HEK293 (cell line): ENCODE measurements at regions not wholly inside any gene's neighbourhood (a gene's known extent, or its start where the extent isn't known, plus 50 kb on each side); places are given as distances from the start of the nearest gene placed in this dataset.

Experiments
- CTCF ChIP-seq: fragments of 450-650 bp; formaldehyde crosslinking; IDR thresholded peaks from 2 replicates; pipeline ENCODE4 v1.5.1; 2016; ENCODE audit warnings: missing biosample characterization, missing genetic modification characterization
- KLF16 ChIP-seq: fragments of 450-650 bp; formaldehyde crosslinking; IDR thresholded peaks from 2 replicates; pipeline ENCODE4 v1.5.1; 2017; ENCODE audit warnings: missing biosample characterization, missing genetic modification characterization
- MEIS1 ChIP-seq: sonication (generic); formaldehyde crosslinking; IDR thresholded peaks from 2 replicates; pipeline ENCODE4 v1.8.1; 2022; ENCODE audit warnings: missing genetic modification reagents, mild to moderate bottlenecking, borderline replicate concordance
- MYNN ChIP-seq: fragments of 450-650 bp; formaldehyde crosslinking; IDR thresholded peaks from 2 replicates; pipeline ENCODE4 v1.5.1; 2016; ENCODE audit warnings: missing biosample characterization, missing genetic modification characterization, borderline replicate concordance
- REST ChIP-seq: fragments of 450-650 bp; formaldehyde crosslinking; IDR thresholded peaks from 2 replicates; pipeline ENCODE4 v1.5.1; 2016; ENCODE audit warnings: missing biosample characterization, missing genetic modification characterization
- ZBTB21 ChIP-seq: fragments of 450-650 bp; formaldehyde crosslinking; IDR thresholded peaks from 2 replicates; pipeline ENCODE4 v1.5.1; 2017; ENCODE audit warnings: missing biosample characterization, missing genetic modification characterization
- ZNF18 ChIP-seq: fragments of 450-650 bp; formaldehyde crosslinking; IDR thresholded peaks from 2 replicates; pipeline ENCODE4 v1.5.1; 2016; ENCODE audit warnings: missing biosample characterization, missing genetic modification characterization
- ZNF561 ChIP-seq: fragments of 450-650 bp; IDR thresholded peaks from 2 replicates; pipeline ENCODE4 v1.5.1; 2018; ENCODE audit warnings: missing biosample characterization, missing genetic modification characterization, borderline replicate concordance
- ZNF704 ChIP-seq: fragments of 450-650 bp; formaldehyde crosslinking; IDR thresholded peaks from 2 replicates; pipeline ENCODE4 v1.5.1; 2016; ENCODE audit warnings: missing biosample characterization, missing genetic modification characterization

GRCh38 chr16:49930841-49931240 lies 74.9 kb upstream of the ZNF423 start:
- TF ChIP-seq MEIS1 (CRISPR knock-in tag) (no peak), MYNN (tag by site-specific recombination) (no peak), ZNF18 (tag by site-specific recombination) (no peak), KLF16 (tag by site-specific recombination) (no peak), CTCF (tag by site-specific recombination) (no peak), ZNF561 (tag by site-specific recombination) (no peak), ZNF704 (tag by site-specific recombination) (no peak), REST (tag by site-specific recombination) (no peak), ZBTB21 (tag by site-specific recombination) (no peak)
